ENCODE measurements at regions not wholly inside any gene's neighbourhood (a gene's known extent, or its start where the extent isn't known, plus 50 kb on each side); places are given as distances from the start of the nearest gene placed in this dataset.

DNA sequence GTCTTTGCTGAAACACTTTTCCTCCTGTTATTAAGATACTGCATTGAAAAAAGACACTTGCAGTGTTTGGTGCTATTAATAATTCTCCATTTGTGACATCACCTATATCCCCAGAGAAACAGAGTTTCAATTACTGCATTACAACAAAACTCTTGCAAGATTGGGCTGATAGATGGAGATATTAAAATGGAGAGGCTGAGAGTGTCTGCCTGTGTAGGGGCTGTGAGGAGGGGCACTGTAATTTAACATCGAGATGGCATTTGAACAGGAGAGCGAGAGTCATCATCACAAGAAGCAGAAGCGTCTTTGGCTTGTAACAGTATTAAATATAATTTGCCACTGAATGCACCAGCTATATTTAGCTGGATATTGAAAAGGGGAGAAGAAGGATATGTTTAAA is 316.5 kb downstream of the CDH26 start:
- TF ChIP-seq, protein P1, sequence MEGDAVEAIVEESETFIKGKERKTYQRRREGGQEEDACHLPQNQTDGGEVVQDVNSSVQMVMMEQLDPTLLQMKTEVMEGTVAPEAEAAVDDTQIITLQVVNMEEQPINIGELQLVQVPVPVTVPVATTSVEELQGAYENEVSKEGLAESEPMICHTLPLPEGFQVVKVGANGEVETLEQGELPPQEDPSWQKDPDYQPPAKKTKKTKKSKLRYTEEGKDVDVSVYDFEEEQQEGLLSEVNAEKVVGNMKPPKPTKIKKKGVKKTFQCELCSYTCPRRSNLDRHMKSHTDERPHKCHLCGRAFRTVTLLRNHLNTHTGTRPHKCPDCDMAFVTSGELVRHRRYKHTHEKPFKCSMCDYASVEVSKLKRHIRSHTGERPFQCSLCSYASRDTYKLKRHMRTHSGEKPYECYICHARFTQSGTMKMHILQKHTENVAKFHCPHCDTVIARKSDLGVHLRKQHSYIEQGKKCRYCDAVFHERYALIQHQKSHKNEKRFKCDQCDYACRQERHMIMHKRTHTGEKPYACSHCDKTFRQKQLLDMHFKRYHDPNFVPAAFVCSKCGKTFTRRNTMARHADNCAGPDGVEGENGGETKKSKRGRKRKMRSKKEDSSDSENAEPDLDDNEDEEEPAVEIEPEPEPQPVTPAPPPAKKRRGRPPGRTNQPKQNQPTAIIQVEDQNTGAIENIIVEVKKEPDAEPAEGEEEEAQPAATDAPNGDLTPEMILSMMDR (IDR thresholded peaks at IDR 0.05) = no peak
- TF ChIP-seq, protein P2, sequence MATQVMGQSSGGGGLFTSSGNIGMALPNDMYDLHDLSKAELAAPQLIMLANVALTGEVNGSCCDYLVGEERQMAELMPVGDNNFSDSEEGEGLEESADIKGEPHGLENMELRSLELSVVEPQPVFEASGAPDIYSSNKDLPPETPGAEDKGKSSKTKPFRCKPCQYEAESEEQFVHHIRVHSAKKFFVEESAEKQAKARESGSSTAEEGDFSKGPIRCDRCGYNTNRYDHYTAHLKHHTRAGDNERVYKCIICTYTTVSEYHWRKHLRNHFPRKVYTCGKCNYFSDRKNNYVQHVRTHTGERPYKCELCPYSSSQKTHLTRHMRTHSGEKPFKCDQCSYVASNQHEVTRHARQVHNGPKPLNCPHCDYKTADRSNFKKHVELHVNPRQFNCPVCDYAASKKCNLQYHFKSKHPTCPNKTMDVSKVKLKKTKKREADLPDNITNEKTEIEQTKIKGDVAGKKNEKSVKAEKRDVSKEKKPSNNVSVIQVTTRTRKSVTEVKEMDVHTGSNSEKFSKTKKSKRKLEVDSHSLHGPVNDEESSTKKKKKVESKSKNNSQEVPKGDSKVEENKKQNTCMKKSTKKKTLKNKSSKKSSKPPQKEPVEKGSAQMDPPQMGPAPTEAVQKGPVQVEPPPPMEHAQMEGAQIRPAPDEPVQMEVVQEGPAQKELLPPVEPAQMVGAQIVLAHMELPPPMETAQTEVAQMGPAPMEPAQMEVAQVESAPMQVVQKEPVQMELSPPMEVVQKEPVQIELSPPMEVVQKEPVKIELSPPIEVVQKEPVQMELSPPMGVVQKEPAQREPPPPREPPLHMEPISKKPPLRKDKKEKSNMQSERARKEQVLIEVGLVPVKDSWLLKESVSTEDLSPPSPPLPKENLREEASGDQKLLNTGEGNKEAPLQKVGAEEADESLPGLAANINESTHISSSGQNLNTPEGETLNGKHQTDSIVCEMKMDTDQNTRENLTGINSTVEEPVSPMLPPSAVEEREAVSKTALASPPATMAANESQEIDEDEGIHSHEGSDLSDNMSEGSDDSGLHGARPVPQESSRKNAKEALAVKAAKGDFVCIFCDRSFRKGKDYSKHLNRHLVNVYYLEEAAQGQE (IDR thresholded peaks at IDR 0.05; ENCODE audit: insufficient read depth in 1 of 2, low read depth in 2 of 2, low read length in 1 of 2) = no peak
- TF ChIP-seq POLR2AphosphoS5 (IDR thresholded peaks at IDR 0.05; ENCODE audit: low read depth, low read length) = no peak

Measured in Panc1 (cell line).